BE2C (cell line): ENCODE measurements at regions not wholly inside any gene's neighbourhood (a gene's known extent, or its start where the extent isn't known, plus 50 kb on each side); places are given as distances from the start of the nearest gene placed in this dataset.
"Not testable (repeated sequence)": the region's sequence is repeated elsewhere in the genome, so short reads cannot be mapped to it uniquely, and the experiment has no call there.

ENCODE experiments used
- DNase-seq: peaks from one replicate; pipeline ENCODE4 v3.0.0-alpha.2; 2020
- H3K27me3 ChIP-seq: fragments of 250-450 bp; sonication (Bioruptor Pico); 2 replicates; pipeline ENCODE4 v1.5.1; 2020; ENCODE audit warnings: mild to moderate bottlenecking
- H3K36me3 ChIP-seq: fragments of 250-450 bp; sonication (Bioruptor Pico); 2 replicates; pipeline ENCODE4 v1.5.1; 2020; ENCODE audit warnings: mild to moderate bottlenecking
- H3K4me1 ChIP-seq: fragments of 250-450 bp; sonication (Bioruptor Pico); 2 replicates; pipeline ENCODE4 v1.5.1; 2020
- H3K4me3 ChIP-seq: 2 replicates; pipeline ENCODE4 v1.5.1; 2011; ENCODE audit warnings: low read depth, low read length
- H3K9me3 ChIP-seq: fragments of 250-450 bp; sonication (Bioruptor Pico); 2 replicates; pipeline ENCODE4 v1.5.1; 2020
- CTCF ChIP-seq: IDR thresholded peaks from 2 replicates; pipeline ENCODE4 v1.5.1; 2012; ENCODE audit warnings: mild to moderate bottlenecking, low read depth, low read length

- DNase-seq = no peak
- no peak for TF ChIP-seq CTCF
- no peaks in the 10 kb centered on the region for H3K4me1 ChIP-seq
- H3K36me3 ChIP-seq = no peaks in the 10 kb centered on the region
- H3K9me3 ChIP-seq = no peaks in the 10 kb centered on the region
- H3K4me3 ChIP-seq = no peak overlapping the region
- H3K27me3 ChIP-seq = no peaks in the 10 kb centered on the region
Measured at GRCh38 chr12:102326982-102327381, 129.3 kb upstream of the PMCH start.

GRCh38 chr12:102325108-102325507 lies 127.5 kb upstream of the PMCH start:
- not testable (repeated sequence) for H3K27me3 ChIP-seq, H3K36me3 ChIP-seq, H3K4me3 ChIP-seq, H3K4me1 ChIP-seq, DNase-seq, H3K9me3 ChIP-seq

- TF ChIP-seq CTCF = no peak
- no peak for DNase-seq
- Histone ChIP-seq H3K4me3 (no peak overlapping the region), H3K27me3 (0 out of 2 replicates have a peak, but pooled peaks cover 2% of the 10 kb centered on the region), H3K9me3 (no peaks in the 10 kb centered on the region), H3K36me3 (no peaks in the 10 kb centered on the region), H3K4me1 (no peaks in the 10 kb centered on the region)
Measured at GRCh38 chr12:102323799-102324198, 126.2 kb upstream of the PMCH start.

GRCh38 chr12:102322254-102322653 lies 124.6 kb upstream of the PMCH start:
- H3K9me3 ChIP-seq = no peaks in the 10 kb centered on the region
- no peak overlapping the region for H3K4me3 ChIP-seq
- no peak for DNase-seq
- H3K4me1 ChIP-seq = no peaks in the 10 kb centered on the region
- H3K36me3 ChIP-seq = no peaks in the 10 kb centered on the region
- H3K27me3 ChIP-seq = peaks cover 8% of the 10 kb centered on the region
- TF ChIP-seq CTCF = no peak

- Histone ChIP-seq H3K27me3 (peaks cover 15% of the 10 kb centered on the region), H3K36me3 (no peaks in the 10 kb centered on the region), H3K4me3 (no peak overlapping the region), H3K4me1 (no peaks in the 10 kb centered on the region), H3K9me3 (no peaks in the 10 kb centered on the region)
- no peak for DNase-seq
- TF ChIP-seq CTCF = no peak
Measured at GRCh38 chr12:102321305-102322082, 123.9 kb upstream of the PMCH start.

GRCh38 chr12:102317155-102317554 lies 119.5 kb upstream of the PMCH start:
- Histone ChIP-seq H3K9me3 (no peaks in the 10 kb centered on the region), H3K4me1 (no peaks in the 10 kb centered on the region), H3K27me3 (peaks cover 17% of the 10 kb centered on the region), H3K36me3 (no peaks in the 10 kb centered on the region), H3K4me3 (no peak overlapping the region)
- DNase-seq = no peak
- no peak for TF ChIP-seq CTCF
